GM13977 (cell line): ENCODE measurements at regions not wholly inside any gene's neighbourhood (a gene's known extent, or its start where the extent isn't known, plus 50 kb on each side); places are given as distances from the start of the nearest gene placed in this dataset.

Source experiments
- DNase-seq: peaks from one replicate; pipeline ENCODE4 v3.0.0; 2012; ENCODE audit warnings: low spot score
- in situ Hi-C: fragments of 300-500 bp; cut with MboI; formaldehyde crosslinking; loops from one replicate; pipeline ENCODE4 v1.12.0; 2022; ENCODE audit warnings: low sequenced_read_pairs, low pct_unique_long_range_greater_than_20kb, mixed read lengths, inconsistent platforms; ENCODE audit not compliant: unreplicated experiment
- TF ChIP-seq, protein P1 (sequence below): IDR thresholded peaks from 2 replicates; pipeline ENCODE4 v1.5.1; 2012; ENCODE audit warnings: mild to moderate bottlenecking, control low read depth; ENCODE audit not compliant: insufficient read depth; ENCODE audit errors: extremely low read depth, missing control alignments

DNA sequence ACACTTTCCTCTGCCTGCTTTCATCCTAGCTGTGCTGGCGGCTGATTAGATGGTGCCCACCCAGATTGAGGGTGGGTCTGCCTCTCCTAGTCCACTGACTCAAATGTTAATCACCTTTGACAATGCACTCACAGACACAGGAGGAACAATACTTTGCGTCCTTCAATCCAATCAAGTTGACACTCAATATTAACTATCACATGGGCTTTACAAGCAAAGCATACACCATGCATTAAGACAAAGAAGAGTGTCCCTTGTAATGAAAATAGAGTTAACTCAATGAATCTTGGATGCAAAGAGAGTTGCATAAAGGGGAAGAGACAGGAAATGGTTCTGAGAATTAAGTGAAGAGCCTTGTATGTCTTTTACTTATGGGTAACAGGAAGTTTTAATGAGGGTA lies 298.7 kb upstream of the BRINP1 start:
- TF ChIP-seq, protein P1, sequence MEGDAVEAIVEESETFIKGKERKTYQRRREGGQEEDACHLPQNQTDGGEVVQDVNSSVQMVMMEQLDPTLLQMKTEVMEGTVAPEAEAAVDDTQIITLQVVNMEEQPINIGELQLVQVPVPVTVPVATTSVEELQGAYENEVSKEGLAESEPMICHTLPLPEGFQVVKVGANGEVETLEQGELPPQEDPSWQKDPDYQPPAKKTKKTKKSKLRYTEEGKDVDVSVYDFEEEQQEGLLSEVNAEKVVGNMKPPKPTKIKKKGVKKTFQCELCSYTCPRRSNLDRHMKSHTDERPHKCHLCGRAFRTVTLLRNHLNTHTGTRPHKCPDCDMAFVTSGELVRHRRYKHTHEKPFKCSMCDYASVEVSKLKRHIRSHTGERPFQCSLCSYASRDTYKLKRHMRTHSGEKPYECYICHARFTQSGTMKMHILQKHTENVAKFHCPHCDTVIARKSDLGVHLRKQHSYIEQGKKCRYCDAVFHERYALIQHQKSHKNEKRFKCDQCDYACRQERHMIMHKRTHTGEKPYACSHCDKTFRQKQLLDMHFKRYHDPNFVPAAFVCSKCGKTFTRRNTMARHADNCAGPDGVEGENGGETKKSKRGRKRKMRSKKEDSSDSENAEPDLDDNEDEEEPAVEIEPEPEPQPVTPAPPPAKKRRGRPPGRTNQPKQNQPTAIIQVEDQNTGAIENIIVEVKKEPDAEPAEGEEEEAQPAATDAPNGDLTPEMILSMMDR = no peak
- DNase-seq = no peak
- in situ Hi-C loops = no loop called here

DNA sequence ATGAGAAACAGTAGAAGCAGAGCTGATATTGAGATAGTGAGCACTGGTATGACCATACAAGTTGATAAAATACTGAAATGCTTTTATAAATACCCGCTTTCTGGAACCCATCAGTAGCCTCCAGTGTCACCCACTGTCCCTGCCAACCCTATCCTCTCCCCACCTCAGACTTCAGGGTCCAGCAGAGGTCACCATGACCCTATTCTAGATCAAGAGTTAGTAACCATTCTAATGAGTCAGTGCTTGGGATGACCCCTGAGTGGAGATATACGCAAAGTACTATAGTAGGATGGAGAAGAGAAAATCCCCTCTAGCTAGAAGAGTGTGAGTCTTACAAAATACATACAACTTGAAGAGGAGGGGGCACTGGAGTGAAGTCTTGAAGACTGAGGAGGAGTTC lies 297.9 kb upstream of the BRINP1 start:
- TF ChIP-seq, protein P1 = peak; percentile 25
- in situ Hi-C loops = no loop called here
- DNase-seq = no peak

GRCh38 chr9:119662329-119662728 lies 293.1 kb upstream of the BRINP1 start:
- DNase-seq = no peak
- in situ Hi-C loops = no loop called here
- TF ChIP-seq, protein P1 = no peak

- TF ChIP-seq, protein P1 = no peak
- in situ Hi-C loops = no loop called here
- DNase-seq = no peak
Measured at GRCh38 chr9:119652931-119653330, 283.7 kb upstream of the BRINP1 start.

DNA sequence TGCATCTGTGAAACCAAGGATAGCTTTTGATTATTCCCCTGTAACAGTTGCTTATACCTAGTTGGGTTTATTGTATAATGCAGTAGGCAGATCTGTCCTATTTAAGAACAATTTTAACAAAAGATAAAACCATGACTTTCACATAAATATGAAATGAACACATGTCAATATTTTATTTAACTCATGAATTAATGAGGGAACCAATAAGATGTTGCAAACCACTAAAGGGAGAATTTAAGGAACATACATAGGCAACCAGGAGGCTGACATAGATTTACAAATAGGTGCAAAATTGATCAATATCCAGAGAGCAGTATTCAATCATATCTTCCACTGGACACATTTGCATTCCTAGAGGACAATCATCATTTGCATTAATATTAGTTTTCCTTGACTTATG lies 280.0 kb upstream of the BRINP1 start:
- DNase-seq = no peak
- in situ Hi-C loops = no loop called here
- TF ChIP-seq, protein P1 = no peak

DNA sequence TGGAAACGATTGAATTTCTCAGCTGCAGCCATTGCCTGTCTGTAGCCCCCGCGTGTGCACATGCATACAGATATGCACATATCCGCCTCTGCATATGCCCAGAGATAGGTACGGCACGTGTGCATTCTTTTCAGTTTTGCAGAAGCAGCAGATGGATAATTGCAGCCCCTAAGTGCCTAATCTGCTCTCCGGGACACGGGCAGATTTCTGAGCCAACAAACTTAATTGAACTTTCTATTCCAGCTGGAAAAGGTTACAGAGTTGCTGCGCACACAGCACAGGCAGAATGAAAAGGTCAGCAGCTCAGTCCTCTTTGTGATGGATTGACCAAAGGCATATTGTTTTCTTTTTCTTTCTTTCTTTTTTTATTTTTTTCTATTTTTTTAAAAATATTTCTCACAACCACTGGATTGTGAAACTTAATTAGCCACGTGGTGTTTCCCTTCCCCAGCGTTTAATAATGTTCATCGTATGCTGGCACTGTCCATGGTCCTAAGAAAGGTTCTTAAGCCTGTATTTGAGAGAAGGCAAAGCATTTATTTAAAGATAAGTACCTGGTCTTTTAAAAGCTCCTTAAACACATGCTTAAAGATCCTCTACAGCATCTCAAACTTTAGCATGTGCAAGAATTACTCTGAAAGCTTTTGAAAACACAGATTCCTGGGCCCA lies 270.2 kb upstream of the BRINP1 start:
- TF ChIP-seq, protein P1 = no peak
- in situ Hi-C loops = no loop called here
- no peak for DNase-seq
